NCI-H526 (cell line): ENCODE measurements at regions not wholly inside any gene's neighbourhood (a gene's known extent, or its start where the extent isn't known, plus 50 kb on each side); places are given as distances from the start of the nearest gene placed in this dataset.
A peak's percentile ranks its signal among the peaks of the same experiment; 100 is the strongest.
"Not testable (repeated sequence)": the region's sequence is repeated elsewhere in the genome, so short reads cannot be mapped to it uniquely, and the experiment has no call there.

Experiments
- DNase-seq, 2 experiments: peaks; one replicate each; lab custom pipeline; 2025; lab: John Stamatoyannopoulos, UW

DNA sequence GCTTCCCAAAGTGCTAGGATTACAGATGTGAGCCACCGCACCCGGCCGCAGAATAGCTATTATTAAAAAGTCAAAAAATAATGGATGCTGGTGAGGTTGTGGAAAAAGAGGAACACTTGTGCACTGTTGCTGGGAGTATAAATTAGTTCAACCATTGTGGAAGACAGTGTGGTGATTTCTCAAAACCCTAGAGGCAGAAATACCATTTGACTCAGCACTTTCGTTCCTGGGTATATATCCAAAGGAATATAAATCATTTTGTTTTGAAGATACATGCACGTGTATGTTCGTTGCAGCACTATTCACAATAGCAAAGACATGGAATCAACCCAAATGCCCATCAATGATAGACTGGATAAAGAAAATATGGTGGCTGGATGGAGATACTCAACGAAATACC, 132.1 kb upstream of the MED13 start:
- DNase-seq, result not testable (repeated sequence)

GRCh38 chr17:62196587-62196986, 131.5 kb upstream of the MED13 start:
- DNase-seq, result not testable (repeated sequence)

- no peak for DNase-seq
Observed at GRCh38 chr17:62194401-62194800, 129.3 kb upstream of the MED13 start.

GRCh38 chr17:62193249-62193648, 128.2 kb upstream of the MED13 start:
- DNase-seq, result no peak

DNA sequence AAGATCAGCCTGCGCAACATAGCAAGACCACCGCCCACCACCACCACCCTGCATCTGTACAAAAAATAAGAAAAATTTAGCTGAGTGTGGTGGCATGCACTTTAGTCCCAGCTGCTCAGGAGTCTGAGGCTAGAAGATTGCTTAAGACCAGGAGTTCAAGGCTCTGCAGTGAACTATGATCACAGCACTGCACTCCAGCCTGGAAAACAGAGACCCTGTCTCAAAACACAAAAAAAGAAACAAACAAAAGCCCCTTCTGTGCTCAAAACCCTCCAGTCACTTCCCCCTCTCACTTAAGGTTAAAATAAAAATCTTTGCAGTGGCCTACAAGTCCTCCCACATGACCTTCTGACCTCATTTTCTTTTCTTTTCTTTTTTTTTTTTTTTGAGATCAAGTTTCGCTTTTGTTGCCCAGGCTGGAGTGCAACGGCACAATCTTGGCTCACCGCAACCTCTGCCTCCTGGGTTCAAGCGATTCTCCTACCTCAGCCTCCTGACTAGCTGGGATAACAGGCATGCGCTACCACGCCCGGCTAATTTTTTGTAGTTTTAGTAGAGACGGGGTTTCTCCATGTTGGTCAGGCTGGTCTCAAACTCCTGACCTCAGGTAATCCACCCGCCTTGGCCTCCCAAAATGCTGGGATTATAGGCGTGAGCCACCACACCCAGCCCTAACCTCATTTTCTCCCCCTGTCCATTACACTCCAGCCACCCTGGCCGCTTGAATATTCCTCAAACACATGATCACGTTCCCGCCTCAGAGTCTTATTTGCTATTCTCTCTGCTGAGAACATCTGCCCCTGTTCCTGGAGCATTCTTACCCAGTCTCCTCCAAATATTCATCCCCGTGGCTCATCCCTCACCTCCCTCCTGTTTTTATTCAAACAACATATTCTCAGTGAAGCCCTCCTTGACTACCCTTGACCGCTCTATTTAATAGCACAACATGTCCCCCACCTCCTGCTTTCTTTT, 126.6 kb upstream of the MED13 start:
- no peak for DNase-seq

DNA sequence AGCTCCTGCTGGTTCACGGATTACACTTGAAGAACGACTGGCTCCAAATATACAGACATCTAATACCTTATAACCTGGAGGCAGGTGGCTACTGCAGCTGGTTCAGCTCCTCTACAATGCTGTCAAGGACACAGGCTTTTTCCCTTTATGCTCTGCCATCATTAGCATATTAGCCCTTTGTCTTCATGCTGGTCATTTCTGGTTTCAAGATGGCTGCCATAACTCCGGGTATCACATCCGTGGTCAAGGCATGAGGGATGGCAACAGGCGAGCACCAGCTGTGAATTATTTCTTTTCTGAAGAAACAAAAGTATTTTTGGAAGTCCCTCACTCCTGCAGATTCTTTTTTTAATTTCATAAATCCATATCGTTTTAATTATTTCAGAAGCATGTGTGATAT, 124.3 kb upstream of the MED13 start:
- DNase-seq, result peak; percentile 32 to 51

- peak; percentile 84 to 92 for DNase-seq
Observed at GRCh38 chr17:62188713-62189112, 123.6 kb upstream of the MED13 start.

GRCh38 chr17:62187681-62188080, 122.6 kb upstream of the MED13 start:
- no peak for DNase-seq

DNA sequence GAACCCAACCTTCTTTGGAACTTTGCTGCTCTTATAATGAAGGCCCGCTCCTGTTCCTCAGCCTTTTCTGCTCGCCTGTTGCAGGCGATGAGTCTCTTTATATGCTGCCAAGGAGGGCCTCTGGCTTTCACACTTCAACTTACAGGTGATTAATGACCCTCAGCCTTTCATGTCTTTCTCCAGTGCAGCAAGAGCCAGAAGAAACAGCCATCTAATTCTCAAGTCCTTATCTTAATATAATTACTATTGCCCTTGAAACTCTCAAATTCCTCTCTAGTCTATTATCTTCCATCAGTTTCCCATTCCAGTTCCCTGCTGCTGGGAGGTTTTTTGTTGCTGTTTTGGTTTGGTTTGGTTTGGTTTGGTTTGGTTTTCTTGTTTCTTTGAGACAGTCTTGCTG, 121.8 kb upstream of the MED13 start:
- DNase-seq, result no peak

DNA sequence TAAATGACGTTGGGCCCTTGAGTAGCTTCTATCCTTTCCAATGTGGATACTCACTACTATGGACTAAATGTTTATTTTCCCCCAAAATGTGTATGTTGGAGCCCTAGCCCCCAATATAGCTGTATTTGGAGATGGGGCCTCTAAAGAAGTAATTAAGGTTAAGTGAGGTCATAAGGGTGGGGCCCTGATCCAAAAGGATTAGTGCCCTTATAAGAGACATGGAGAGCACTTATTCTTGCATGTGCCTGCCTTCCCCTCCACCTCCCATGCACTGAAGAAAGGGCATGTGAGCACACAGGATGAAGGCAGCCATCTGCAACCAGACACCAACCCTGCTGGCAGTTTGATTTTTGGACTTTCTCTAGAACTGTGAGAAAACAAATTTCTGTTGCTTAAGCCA, 115.7 kb upstream of the MED13 start:
- DNase-seq, result no peak

DNA sequence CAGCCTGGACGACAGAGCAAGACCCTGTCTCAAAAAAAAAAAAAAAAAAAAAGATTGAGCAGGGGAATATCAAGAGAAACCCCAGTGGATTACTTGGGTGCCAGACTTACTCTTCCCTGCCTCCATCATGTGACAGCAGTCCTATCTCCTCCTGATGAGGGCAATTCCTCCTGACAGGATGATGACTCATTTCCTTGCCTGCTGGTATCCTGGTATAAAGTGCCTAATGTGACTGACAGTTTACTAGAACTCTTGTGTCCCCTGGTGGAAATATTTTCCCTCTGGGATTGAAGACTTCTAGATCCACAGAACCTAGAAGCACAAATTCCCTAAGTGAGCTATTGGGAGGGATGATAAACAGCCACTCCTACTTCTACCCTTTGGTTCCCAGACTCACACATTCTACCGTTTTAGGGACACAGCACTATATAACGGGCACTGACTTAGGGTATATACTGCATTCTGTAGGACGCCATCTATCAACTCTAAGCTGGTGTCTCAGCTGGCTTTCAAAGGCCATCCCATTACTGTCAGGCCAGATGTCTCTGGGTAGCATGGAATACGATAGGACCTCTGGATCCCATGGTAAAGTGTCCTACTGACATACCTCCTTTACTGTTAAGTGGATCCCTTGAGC, 114.6 kb upstream of the MED13 start:
- DNase-seq, result no peak

- DNase-seq, result no peak
Observed at GRCh38 chr17:62178579-62178978, 113.5 kb upstream of the MED13 start.

DNA sequence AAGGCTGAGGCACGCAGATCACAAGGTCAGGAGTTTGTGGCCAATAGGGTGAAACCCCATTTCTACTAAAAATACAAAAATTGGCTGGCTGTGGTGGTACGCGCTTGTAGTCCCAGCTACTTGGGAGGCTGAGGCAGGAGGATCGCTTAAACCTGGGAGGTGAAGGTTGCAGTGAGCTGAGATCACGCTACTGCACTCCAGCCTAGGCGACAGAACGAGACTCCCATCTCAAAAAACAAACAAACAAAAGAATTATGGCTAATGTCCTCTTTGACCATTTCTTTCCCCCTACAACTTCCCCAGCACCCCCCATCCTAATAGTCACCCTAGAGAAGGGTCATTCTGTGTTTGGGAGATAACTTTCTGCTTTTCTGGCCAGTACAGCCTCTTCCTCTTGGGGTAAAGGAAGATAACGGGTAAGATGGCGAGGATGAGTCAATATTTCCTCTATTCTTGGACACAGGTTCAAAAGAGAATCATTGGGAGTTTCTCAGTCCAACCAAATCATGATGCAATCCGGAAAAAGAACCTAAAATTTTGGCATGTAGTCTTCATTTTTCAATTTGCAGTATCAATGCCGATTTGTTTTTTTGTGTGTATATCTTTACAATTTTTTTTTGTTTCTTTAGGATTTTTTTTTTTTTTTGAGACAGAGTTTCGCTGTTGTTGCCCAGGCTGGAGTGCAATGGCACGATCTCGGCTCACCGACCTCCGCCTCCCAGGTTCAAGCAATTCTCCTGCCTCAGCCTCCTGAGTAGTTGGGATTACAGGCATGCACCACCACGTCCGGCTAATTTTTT, 107.6 kb upstream of the MED13 start:
- DNase-seq, result no peak

DNA sequence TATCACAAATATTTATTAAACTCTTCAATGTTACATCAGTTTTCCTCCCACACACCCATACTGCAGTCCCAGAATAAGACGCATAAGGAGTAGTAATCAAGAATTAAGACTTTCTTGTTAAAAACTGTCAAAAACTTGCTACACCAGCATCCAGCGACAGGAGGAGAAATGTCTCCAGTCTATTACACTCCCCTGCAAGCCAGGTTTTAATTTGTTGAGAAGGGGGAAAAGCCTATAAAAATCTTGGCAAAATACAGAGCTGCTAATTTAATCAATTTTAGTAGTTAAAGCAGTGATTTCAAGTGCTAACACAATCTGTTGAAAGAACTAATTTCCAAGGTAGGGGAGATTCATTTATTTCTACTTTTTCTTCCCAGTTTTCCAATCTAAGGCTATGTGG, 102.0 kb upstream of the MED13 start:
- no peak for DNase-seq

DNA sequence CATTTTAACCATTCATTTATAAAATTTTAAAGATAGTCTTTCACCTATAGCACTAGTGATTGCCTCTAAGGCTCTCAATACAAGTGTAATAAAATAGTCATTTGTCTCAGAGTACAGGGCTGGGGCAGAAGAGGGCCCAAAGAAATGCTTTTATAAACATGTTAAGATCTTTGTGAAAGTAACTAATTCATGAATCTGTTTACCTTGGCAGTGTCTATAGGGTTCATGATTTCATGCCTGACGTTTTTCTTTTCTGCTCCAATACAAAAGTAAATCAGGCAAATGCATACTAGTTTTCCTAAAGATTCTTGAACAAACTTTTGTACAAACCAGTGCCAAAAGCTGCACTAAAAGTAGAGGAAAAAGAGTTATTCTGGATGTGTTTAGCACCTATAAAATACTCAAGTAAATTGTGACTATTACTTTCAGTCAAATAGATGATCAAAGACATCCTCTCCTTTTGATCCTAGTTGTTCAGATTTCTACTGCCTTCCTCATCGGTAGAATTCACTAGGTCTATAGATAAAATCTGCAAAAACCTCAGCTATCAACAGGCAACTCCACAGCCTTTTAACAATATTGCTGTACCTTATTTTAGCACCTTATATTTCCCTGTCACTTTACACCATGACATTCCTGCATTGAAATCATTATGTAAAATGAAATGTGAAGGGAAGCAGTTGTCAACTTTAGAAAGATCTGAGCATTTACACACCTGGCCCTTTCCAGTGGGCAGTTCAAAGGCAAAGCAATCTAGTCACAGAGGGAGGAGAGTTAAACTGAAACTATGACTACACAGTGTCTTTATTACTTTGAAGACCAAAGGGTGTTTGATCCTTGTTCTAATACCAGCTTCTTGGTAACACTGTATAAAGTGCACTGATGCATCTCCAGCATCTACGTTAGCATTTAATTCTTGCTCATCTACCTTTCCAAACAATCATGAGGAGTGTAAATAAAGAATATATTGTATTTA, 100.0 kb upstream of the MED13 start:
- DNase-seq, result no peak

DNA sequence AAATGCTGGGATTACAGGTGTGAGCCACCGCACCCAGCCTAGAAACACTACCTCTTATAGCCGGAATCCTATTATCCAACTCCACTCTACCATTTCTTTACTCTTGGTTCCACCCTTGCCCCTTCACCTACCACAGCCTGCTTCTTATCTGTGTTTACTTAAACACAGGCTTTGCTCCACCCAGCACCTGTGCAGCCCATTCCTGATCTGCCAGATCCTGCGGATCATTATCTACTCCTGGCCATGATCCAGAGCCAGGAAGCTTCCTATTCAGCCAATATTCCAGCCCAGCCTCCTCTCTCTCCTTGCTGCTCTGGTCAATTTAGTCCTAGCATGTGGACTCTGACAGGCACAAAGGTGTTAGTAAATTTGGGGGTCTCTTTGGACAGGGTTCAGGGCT, 98.8 kb upstream of the MED13 start:
- no peak for DNase-seq

DNA sequence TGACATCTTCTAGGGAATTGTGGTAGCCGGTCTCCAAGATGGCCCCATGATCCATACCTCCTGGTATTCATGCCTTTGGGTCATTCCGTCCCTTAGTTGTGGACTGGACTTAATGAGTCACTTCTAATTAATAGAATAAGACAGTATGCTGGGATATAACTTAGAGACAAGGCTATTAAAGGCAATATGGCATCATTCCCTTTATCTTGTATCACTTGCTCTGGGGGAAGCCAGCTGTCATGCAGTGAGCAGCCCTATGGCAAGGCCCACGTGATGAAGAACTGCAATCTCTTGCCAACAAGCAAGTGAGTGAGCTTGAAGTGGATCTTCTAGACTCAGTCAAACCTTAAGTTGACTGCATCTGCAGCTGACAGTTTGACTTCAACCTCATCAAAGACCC, 97.8 kb upstream of the MED13 start:
- DNase-seq, result no peak

GRCh38 chr17:62161405-62162148, 96.5 kb upstream of the MED13 start:
- no peak for DNase-seq

DNA sequence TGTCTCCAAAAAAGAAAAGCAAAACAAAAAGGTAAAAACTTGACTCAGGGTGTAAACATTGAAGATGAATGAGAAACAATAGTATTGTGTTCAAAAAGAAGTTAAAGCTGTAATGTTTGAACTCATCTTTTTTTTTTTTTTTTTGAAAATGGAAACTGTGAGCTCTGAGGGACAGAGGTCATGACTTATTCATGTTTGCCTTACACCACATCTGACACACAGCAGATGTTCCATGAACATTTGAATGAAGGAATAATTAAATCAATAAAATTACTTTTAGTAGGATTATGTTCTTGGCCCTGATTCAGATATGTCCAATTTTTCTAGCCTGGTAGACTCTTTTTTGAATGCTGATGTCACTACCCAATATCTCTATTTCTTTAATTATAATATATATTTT, 95.7 kb upstream of the MED13 start:
- DNase-seq, result no peak

DNA sequence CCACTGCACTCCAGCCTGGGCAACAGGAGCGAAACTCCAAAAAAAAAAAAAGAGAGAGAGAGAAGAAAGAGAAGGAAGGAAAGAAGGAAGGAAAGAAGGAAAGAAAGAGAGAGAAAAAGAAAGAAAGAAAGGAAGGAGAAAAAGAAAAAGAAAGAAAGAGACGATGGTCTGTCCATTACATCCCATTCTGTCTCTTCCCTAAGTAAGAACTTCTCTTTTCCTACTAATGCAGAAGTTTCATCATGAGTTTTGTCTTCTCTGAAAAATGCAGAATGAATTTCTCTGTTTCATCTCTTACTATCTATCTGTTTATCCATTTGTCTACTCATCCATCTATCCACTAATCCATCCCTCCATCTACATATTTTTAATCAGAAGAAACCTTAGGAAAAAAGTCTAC, 94.9 kb upstream of the MED13 start:
- no peak for DNase-seq

- DNase-seq, result no peak
Observed at GRCh38 chr17:62156949-62157348, 91.9 kb upstream of the MED13 start.
